Osteocyte (in vitro differentiated cells): ENCODE measurements at regions not wholly inside any gene's neighbourhood (a gene's known extent, or its start where the extent isn't known, plus 50 kb on each side); places are given as distances from the start of the nearest gene placed in this dataset.

ENCODE experiments used
- DNase-seq: peaks from one replicate; pipeline ENCODE4 v3.0.0; 2021; ENCODE audit warnings: mixed read lengths; ENCODE audit not compliant: unreplicated experiment; ENCODE audit errors: extremely low spot score
- H3K27ac Mint-ChIP-seq: one replicate; pipeline ENCODE4 v1.8.0; 2021; ENCODE audit warnings: mild to moderate bottlenecking, mixed read lengths; ENCODE audit not compliant: unreplicated experiment
- H3K27me3 Mint-ChIP-seq: one replicate; pipeline ENCODE4 v1.8.0; 2021; ENCODE audit warnings: mixed read lengths; ENCODE audit not compliant: unreplicated experiment
- H3K36me3 Mint-ChIP-seq: one replicate; pipeline ENCODE4 v1.8.0; 2021; ENCODE audit warnings: mixed read lengths; ENCODE audit not compliant: unreplicated experiment
- H3K4me1 Mint-ChIP-seq: one replicate; pipeline ENCODE4 v1.8.0; 2021; ENCODE audit warnings: mixed read lengths; ENCODE audit not compliant: unreplicated experiment
- H3K4me3 Mint-ChIP-seq: one replicate; pipeline ENCODE4 v1.8.0; 2021; ENCODE audit warnings: mild to moderate bottlenecking, moderate library complexity, mixed read lengths; ENCODE audit not compliant: unreplicated experiment
- H3K9me3 Mint-ChIP-seq: one replicate; pipeline ENCODE4 v1.8.0; 2021; ENCODE audit warnings: mixed read lengths; ENCODE audit not compliant: unreplicated experiment
- TF ChIP-seq, protein P1 (sequence below): fragments of 200-600 bp; sonication (generic); IDR thresholded peaks from 2 replicates; pipeline ENCODE4 v1.5.0; 2021; ENCODE audit warnings: antibody characterized with exemption, mild to moderate bottlenecking, moderate library complexity

DNA sequence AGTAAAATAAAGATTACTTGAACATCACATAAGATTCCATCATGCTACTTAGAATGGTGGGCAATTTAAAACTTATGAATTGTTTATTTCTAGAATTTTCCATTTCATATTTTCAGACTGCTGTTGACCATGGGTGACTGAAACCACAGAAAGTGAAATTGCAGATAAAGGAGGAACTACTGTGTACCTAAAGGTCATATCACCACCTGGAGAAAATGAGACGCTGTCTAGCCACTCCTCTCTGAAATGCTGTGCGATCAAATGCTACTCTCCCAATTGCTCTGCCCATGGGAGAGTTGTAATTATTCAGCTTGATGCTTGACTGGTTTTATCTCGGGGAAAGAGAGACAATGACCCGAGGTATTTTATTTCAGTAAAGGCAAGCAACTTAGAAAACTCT, 128.9 kb upstream of the ERCC4 start:
- DNase-seq, result no peak
- H3K9me3 Mint-ChIP-seq, result peaks cover 28% of the 10 kb centered on the region
- H3K4me1 Mint-ChIP-seq, result no peaks in the 10 kb centered on the region
- TF ChIP-seq, protein P1, sequence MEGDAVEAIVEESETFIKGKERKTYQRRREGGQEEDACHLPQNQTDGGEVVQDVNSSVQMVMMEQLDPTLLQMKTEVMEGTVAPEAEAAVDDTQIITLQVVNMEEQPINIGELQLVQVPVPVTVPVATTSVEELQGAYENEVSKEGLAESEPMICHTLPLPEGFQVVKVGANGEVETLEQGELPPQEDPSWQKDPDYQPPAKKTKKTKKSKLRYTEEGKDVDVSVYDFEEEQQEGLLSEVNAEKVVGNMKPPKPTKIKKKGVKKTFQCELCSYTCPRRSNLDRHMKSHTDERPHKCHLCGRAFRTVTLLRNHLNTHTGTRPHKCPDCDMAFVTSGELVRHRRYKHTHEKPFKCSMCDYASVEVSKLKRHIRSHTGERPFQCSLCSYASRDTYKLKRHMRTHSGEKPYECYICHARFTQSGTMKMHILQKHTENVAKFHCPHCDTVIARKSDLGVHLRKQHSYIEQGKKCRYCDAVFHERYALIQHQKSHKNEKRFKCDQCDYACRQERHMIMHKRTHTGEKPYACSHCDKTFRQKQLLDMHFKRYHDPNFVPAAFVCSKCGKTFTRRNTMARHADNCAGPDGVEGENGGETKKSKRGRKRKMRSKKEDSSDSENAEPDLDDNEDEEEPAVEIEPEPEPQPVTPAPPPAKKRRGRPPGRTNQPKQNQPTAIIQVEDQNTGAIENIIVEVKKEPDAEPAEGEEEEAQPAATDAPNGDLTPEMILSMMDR, result no peak
- H3K36me3 Mint-ChIP-seq, result no peaks in the 10 kb centered on the region
- H3K27me3 Mint-ChIP-seq, result no peaks in the 10 kb centered on the region
- H3K4me3 Mint-ChIP-seq, result no peak overlapping the region
- H3K27ac Mint-ChIP-seq, result no peak overlapping the region

DNA sequence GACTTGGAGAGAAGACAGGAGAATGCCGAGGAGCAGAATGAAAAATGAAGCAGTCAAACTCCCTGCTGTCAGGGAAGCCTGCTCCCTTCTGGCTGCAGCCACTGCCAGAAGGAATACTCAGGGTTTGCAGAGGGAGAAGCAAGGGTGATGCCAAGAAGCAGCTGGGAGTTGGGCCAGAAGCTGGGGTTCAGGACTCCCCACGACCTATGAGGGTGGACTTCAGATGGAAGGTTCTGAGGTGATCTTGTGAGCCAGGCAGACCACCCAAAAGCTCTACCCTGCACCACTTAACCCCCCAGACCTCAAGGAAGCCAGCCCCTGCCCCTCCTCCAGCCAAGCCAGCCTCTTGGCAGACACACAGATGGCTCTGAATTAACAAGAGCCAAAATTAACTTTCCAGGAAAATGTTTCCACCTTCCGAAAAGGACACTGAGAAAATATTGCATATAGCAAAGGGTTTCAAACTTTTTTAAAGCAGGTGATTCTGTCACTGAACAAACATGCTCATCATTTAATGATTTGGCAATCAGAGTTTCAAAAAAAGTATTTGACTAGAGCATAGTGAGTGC, 126.0 kb upstream of the ERCC4 start:
- Mint-ChIP-seq H3K27ac (no peak overlapping the region), H3K36me3 (no peaks in the 10 kb centered on the region), H3K27me3 (no peaks in the 10 kb centered on the region), H3K4me3 (no peak overlapping the region), H3K4me1 (no peaks in the 10 kb centered on the region), H3K9me3 (peaks cover 18% of the 10 kb centered on the region)
- DNase-seq, result no peak
- TF ChIP-seq, protein P1, result no peak

DNA sequence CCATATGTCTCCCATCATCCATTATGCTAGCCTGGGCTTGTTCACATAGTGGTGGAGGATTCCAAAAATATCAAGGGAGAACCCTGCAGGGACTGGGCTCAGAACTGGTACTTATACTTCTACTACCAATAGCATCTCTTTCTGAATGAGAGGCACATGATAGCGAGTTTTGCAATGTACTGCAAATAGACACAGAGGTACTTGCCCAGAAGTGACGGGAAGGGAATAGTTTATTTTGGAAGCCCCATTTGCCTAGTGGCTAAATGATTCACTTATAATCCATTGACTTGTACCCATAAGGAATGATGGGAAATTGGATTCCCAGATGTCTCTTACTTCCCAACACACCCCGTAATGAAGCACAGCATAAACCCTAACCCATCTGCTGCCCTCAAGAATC, 124.8 kb upstream of the ERCC4 start:
- Mint-ChIP-seq H3K9me3 (peaks cover 17% of the 10 kb centered on the region), H3K36me3 (no peaks in the 10 kb centered on the region), H3K27ac (no peak overlapping the region), H3K27me3 (no peaks in the 10 kb centered on the region), H3K4me3 (no peak overlapping the region), H3K4me1 (no peaks in the 10 kb centered on the region)
- TF ChIP-seq, protein P1, result no peak
- no peak for DNase-seq

DNA sequence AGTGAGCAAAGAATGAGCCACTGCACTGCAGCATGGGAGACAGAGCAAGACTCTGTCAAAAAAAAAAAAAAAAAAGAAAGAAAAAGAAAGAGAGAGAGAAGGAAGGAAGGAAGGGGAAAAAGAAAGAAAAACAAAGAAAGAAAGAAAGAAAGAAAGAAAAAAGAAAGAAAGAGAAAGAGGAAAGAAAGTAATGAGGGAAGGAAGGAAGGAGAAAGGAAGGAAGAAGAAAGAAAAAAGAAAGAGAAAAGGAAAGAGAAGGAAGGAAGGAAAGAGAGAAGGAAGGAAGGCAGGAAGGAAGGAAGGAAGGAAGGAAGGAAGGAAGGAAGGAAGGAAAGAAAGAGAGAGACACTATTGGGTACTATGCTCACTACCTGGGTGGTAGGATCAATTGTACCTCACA, 122.2 kb upstream of the ERCC4 start:
- no peaks in the 10 kb centered on the region for H3K27me3 Mint-ChIP-seq
- no peak overlapping the region for H3K27ac Mint-ChIP-seq
- H3K36me3 Mint-ChIP-seq, result no peaks in the 10 kb centered on the region
- TF ChIP-seq, protein P1, result no peak
- DNase-seq, result no peak
- no peak overlapping the region for H3K4me3 Mint-ChIP-seq
- H3K9me3 Mint-ChIP-seq, result no peaks in the 10 kb centered on the region
- no peaks in the 10 kb centered on the region for H3K4me1 Mint-ChIP-seq

DNA sequence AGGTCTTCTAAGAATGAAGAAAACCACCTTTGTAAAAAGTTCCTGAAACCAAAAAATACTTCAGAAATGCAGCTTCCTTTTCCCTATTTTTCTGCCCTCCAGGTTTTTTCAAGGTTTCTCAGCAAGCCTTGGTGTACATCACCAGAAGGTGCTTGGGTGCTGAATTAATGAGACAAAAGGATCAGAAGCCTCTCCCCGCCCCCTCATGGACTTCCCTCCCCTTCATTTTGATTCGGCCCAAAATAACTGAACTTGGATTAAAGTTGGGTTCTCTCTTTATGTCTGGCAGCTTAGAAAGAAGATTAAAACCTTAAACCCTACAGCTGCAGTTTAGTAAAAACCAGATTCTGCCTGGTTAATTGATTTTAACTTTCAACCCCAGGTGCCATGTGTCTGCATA, 121.7 kb upstream of the ERCC4 start:
- Mint-ChIP-seq H3K9me3 (no peaks in the 10 kb centered on the region), H3K27ac (no peak overlapping the region), H3K4me1 (no peaks in the 10 kb centered on the region), H3K36me3 (no peaks in the 10 kb centered on the region), H3K4me3 (no peak overlapping the region), H3K27me3 (no peaks in the 10 kb centered on the region)
- TF ChIP-seq, protein P1, result no peak
- DNase-seq, result no peak
